AG08395 (cell line): ENCODE measurements at regions not wholly inside any gene's neighbourhood (a gene's known extent, or its start where the extent isn't known, plus 50 kb on each side); places are given as distances from the start of the nearest gene placed in this dataset.
A peak's percentile ranks its signal among the peaks of the same experiment; 100 is the strongest.

Experiments used
- DNase-seq: peaks from one replicate; pipeline ENCODE4 v3.0.0; 2012; ENCODE audit warnings: mixed read lengths, low spot score

- DNase-seq, result no peak
These were observed 207.7 kb upstream of the CTAGE1 start for GRCh38 chr18:22625406-22625805.

- DNase-seq, result no peak
These were observed 209.1 kb upstream of the CTAGE1 start for GRCh38 chr18:22626771-22627170.

DNA sequence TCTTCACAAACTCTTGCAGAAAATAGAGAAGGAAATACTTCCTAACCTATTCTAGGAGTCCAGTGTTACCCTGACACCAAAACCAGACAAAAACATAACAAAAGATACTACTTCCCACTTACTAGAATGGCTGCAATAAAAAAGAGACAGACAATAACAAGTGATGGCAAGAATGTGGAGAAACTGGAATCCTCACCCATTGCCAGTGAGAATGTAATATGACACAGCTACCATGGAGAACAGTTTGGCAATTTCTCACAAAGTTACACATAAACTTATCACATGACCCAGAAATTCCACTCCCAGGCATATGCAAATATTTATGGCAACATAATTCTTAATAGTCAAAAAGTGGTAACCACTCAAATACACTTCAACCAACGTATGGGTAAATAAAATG, 209.8 kb upstream of the CTAGE1 start:
- no peak for DNase-seq

DNA sequence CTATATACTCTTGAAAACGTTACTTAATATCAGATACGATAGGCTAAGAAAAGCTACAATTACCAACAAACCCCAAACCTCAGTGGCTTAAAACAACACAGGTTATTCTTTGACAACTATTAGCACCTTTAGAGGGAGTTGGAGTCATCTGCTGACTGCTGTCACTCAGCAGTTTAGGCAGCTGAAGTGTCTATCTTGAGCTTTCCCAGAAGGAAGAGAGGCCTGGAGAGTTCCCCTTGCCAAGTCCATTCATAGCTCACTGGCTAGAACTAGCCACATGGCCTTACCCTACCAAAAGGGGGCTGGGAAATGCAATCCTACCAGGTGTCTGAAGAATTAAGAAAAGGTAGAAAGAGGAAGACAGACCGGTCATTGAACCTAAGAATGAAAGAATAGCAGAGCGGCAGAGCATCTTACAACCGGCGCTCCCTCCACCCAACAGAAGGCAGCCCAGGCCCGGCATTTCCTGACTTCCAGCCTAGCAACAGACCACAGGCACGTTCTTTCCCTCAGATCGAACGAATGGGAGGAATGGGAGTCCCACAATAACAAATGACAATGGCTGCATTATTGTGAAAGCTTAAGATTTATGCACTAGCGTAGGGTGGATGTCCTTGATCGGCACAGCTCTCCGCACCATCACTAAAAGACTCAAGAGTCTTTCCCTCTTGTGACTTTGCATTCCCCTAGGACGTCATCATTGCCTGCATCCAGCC, 211.2 kb upstream of the CTAGE1 start:
- DNase-seq, result no peak

GRCh38 chr18:22630980-22631379, 213.3 kb upstream of the CTAGE1 start:
- DNase-seq, result no peak

DNA sequence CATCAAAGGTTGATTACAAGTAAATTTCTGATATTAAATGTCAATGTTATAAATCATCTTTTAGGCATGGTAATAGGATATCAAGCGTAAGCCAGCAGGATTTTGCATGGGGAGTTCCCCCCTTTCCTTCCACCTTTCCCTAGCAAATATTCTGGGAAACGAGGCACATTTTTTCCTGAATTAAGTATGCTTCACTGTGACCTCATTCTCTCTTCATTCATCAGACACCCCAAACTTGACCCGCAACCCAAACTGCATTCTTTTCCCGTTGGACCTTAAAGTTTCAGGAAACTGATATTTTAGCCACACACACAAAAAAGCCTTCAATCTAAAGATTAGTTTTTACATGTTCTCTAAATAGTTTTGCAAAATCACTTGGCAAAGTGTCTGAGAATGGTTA, 214.5 kb upstream of the CTAGE1 start:
- no peak for DNase-seq

- DNase-seq, result no peak
These were observed 216.7 kb upstream of the CTAGE1 start for GRCh38 chr18:22634464-22634863.

DNA sequence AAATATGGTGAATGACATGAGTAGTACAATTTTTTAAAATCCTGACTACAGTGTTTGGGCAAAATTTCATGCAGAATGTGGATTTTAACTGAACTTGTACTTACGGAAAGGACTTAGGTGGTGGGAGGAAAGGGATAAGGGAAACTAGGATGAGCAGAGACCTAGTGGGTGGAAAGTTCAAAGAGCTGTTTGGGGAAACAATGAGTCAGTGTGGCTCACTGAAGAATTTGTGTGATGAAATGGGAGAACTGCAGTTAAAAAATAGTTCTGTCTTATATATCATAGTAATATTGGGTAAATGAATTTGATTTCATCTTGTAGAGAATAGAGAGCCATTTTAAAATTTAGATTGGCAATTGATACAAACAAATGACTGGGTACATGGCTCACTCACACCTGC, 220.1 kb upstream of the CTAGE1 start:
- peak; percentile 57 for DNase-seq

DNA sequence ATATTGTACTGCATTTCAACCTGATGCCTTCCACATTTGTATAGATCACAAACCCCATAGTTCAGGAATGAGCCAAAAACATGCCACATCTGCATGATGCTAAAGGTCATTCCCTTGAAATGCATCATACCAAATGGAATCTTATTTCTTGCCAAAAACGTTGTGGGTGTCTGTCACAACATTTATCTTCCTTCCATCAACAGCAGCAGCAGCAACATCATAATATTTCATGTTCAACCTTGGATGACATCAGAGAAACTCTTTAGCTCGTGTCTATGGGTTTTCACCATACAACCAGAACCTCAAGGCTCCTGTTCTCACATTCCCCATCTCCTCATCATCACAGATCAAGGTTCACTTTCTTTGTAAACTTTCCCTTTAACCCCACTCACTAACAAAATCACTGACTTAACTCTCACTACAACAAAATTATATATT, 221.3 kb upstream of the CTAGE1 start:
- peak; percentile 29 for DNase-seq

- no peak for DNase-seq
These were observed 221.8 kb upstream of the CTAGE1 start for GRCh38 chr18:22639561-22639960.

GRCh38 chr18:22640281-22640842, 222.6 kb upstream of the CTAGE1 start:
- no peak for DNase-seq

DNA sequence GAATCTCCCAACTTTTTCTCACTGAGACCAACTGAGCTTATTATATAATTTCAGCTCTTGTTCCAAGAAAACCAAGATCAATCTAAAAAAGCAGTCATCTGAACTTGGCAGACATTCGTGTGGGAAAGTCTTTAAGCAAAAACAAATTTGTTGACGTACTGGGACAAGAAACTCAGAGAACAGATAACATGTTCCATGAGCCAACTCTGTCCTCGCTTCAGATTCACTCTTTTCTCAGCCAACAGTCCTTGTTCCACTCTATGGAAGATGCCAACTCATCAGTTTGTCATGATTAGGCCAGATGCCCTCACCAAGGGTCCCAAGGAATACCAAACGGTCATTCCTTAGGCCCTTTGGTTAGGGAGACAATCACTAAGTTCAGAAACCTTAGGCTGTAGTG, 224.2 kb upstream of the CTAGE1 start:
- DNase-seq, result no peak

- DNase-seq, result no peak
These were observed 226.0 kb upstream of the CTAGE1 start for GRCh38 chr18:22643731-22644130.

DNA sequence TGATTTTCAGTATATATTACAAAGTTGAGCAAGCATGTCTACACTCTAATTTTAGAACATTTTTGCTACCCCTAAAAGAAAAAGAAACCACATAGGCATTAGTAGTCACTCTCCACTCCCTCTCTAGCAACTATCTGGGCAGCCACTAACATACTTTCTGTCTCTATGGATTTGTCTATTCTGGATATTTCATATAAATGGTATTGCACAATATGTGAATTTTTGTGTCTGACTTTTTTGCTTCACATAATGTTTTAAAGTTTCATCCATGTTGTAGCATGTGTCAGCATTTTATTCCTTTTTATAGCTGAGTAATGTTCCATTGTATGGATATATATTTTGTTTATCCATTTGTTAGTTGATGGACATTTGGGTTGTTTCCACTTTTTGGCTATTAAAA, 232.5 kb upstream of the CTAGE1 start:
- DNase-seq, result no peak

DNA sequence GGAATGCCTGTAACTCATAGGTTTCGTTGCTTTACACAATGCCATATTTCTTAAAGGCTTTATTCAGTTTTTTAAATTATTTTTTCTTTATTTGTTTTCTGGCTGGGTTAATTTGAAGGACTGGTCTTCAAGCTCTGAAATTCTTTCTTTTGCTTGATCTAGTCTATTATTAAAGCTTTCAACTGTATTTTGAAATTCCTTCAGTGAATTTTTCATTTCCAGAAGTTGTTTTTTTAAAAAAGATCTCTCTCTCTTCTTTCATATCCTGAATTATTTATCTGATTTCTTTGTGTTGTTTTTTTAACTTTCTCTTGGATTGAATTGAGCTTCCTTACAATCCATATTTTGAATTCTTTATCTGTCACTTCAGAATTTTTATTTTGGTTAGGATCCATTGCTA, 239.9 kb upstream of the CTAGE1 start:
- no peak for DNase-seq

DNA sequence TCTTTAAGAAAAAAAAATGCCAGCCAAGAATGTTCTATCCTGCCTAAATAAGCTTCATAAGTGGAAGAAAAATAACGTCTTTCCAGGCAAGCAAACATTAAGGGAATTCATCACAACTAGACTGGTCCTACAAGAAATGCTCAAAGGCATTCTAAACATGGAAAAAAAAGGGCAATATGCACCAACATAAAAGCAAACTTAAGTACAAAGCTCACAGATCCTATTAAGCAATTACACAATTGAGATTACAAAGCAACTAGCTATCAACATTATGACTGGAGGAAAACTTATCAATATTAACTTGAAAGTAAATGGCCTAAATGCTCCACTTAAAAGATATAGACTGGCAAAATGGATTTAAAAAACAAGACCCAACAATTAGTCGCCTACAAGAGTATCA, 240.6 kb upstream of the CTAGE1 start:
- DNase-seq, result no peak

DNA sequence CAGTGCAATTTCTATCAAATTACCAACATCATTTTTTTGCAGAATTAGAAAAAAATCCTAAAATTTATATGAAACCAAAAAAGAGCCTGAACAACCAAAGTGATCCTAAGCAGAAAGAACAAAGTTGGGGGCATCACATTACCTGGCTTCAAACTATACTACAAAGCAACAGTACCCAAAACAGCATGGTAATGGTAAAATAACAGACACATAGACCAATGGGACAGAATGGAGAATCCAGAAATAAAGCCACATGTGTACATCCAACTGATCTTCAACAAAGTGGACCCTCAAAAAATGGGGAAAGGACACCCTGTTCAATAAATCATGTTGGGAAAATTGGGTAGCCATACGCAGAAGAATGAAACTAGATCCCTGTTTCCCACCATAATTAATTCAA, 245.7 kb upstream of the CTAGE1 start:
- no peak for DNase-seq

GRCh38 chr18:22666411-22666940, 248.8 kb upstream of the CTAGE1 start:
- DNase-seq, result no peak

- no peak for DNase-seq
These were observed 249.4 kb upstream of the CTAGE1 start for GRCh38 chr18:22667156-22667555.

DNA sequence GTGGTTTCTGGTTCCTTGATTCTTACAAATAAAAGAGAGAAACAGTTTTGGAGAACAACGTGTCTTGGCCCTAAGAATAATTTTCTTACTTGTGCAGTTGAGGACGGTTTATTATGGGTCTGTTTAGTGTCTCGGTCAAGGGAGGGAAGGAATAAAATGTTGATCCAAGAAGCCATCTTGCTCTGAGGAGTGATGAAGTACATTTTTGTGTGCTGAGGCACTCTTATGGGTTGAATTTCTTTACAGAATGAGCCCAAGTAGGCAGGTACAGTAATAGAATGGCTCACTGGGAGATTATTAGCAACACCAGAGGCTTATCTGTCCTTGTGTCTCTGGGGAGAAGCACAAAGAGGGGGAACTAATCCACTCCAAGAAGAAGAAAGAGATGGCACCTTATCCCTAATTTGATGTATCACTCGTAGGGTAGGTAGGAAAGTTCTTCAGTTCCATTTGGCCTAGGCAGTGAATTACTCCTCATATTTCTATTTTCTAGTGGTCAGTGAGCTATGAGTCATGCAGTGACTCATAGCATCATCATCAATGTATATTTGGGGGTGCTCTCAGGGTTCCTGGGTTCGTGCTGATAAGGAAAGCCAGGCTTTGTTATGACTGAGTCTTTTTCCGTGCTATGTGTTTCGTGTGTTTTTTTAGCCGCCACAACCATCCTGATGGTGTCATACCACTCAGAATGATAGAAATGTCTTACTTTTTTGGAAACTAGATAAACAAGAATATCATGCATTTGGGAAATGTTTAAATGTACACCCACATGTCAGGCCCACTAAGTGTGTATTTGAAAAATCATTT, 250.1 kb upstream of the CTAGE1 start:
- peak; percentile 43 for DNase-seq

GRCh38 chr18:22668496-22668895, 250.8 kb upstream of the CTAGE1 start:
- no peak for DNase-seq

- no peak for DNase-seq
These were observed 253.2 kb upstream of the CTAGE1 start for GRCh38 chr18:22670914-22671313.
